ENCODE measurements at regions not wholly inside any gene's neighbourhood (a gene's known extent, or its start where the extent isn't known, plus 50 kb on each side); places are given as distances from the start of the nearest gene placed in this dataset.

GRCh38 chr9:129505270-129505902 is 115.5 kb downstream of the C9orf50 start:
- DNase-seq: no peak

- no peak for DNase-seq
Observed at GRCh38 chr9:129504404-129504803, 116.5 kb downstream of the C9orf50 start.

GRCh38 chr9:129501771-129502319 is 119.1 kb downstream of the C9orf50 start:
- no peak for DNase-seq

GRCh38 chr9:129500863-129501770 is 119.8 kb downstream of the C9orf50 start:
- DNase-seq: no peak

- DNase-seq: peak; percentile 88
Observed at GRCh38 chr9:129500161-129500862, 120.6 kb downstream of the C9orf50 start.

DNA sequence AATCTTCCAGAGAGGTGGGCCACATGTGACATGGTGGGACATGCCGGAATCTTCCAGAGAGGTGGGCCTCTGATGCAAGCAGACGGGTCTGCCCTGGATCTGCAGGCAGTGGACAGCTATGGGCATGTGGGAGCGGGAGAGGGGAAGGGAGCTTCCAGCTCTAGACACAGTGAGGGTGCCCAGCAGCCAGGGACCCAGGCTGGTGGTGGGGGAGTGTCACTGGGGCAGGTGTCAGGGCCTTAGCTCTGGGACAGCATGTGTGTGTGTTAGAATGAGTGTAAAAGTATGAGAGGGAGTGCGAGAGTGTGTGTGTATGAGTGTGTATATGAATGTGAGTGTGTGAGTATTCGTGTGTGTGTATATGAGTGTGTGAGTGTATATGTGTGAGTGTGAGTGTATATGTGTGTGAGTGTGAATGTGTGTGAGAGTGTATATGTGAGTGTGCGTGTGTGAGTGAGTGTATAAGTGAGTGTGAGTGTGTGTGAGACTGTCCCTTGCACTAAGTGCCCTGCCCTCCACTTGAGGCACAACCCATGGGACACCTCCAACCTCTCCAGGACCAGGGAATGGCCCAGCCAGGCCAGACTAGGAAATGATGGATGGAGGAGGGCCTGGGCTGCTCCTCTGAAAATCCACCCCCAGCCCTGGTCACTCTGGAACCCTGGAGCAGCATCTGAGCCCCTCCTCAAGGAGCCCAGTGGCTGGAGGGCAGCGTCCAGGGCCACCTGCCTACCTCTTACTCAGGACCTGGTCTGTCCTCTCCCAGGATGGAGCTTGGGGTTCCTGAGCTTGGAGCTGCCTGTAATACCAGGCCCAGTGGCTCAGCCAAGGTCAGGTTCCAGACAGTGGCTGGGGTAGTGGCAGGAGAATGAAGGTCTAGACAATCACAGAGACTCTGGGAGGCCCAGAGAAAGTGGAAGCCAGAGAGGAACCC is 122.2 kb downstream of the C9orf50 start:
- DNase-seq: no peak

DNA sequence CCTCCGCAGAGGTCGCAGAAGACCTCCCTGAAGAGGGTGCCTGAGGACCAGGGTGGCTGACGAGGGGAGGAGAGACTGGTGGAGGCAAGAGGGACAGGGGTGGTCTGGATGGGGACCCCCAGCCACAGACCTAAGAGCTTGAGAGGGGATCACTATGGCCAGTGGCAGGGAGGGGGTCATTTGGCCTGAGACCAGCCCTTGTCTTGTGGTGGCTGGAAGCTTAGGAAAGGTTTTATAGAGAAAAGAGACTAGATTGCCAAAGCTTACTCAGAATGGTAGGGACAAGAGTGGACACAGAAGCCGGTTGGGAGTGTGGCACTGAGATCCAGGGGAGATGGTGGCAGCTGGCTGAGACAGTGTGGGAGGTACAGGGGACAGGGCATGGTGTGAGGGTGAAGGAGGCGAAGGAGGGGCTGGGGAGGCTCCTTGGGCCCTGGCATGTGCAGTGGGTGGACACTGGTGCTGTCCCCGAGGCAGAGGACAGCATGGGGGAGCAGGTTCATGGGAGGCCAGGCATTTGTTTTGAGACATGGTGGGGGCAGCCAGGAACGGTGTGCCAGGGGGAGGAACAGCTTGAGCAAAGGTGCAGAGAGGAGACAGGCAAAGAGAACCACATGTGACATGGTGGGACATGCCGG is 123.0 kb downstream of the C9orf50 start:
- no peak for DNase-seq

DNA sequence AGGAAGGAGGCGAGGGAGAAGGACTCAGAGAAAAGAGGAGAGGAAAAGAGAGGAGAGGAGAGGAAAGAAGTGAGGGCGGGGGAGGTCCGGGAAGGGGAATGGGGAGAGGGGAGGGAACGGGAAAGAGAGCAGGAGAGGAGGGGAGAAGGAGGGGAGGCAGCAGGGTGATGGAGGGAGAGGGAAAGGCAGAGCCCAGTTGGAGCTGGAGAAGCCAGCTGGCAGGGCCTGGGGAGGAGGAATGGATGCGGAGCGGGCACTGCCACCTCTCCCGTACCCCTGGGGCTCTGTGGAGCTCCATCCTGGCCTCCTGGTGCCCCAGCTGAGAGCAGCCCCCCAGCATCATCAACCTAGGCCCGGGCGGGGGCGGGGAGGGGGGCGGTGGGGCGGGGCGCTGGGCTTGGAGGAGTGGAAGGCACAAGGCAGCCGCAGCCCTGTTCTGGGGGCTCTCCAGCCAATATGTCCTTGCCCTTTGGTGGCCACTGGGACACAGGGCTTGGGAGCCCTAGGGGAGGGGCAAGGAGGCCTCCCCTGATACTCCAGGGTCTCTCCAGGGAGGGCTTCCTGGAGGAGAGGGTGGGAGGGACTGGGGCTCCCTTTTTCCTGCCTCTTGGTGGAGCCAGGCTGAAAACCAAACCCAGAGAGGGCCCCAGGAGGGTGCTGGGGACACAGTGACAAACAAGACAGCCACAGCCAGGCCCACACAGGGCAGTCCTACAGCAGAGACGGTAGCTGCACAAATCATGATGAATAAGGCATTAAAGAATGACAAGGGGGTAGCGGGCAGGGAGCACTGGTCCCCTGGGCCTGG is 123.7 kb downstream of the C9orf50 start:
- no peak for DNase-seq

- DNase-seq: peak; percentile 97
Observed at GRCh38 chr9:129496473-129497004, 124.4 kb downstream of the C9orf50 start.

DNA sequence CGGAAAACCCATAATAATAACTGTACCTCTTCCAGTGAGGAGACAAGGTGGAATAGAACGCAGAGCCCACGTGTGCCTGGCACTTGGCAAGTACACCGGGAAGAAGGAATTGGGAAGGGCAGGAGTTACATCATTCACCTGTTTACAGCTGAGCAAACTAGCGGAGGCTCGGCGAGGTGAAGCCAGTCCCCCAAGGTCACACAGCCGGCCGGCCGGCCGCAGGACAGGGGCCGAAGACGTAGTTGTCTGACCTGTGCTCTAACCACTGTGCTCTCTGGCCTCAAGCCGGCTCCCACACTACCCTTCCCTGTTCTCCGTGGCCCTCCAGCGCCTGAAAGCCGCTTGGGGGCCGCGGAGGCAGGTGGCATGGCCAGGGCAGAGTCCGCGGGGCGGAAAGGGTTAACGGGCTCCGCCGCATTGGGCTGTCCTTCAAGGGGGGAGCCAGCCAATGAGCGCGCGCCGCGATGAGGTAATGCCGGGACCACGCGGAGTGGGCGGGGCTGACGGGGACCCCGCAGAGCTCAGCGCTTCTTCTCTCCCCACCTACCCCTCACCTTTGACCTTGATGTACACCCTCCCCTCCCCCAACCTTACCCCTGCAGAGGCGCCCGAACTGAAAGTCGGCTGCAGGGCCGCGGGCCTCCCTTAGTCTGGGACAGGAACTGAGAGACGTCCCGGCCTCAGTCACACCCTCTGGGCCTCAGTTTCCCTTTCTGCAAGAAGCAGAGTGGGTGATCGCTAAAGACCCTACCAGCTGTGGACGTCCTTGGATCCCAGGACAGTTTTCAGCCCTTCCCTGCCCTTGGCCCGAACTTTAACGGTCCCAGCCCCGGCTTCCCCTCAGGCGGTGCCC is 125.1 kb downstream of the C9orf50 start:
- peak; percentile 92 for DNase-seq

- no peak for DNase-seq
Observed at GRCh38 chr9:129494113-129494789, 126.7 kb downstream of the C9orf50 start.

DNA sequence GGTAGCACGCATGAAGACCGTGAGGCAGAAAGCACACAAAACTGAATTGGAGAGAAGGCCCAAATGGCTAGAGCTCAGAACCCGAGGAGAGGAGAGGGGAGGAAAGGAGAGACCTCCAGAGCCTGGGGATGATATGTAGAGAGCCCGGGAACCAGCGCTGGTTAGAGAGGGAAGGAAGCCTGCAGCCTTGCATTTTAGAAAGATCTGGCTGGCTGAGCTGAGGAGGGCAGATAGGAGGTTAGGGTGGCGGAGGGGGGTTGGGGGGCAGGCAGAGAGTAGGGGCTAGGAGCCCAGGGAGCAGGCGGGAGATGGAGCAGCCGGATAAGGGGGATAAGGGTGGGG is 127.2 kb downstream of the C9orf50 start:
- no peak for DNase-seq

- DNase-seq: no peak
Observed at GRCh38 chr9:129493002-129493705, 127.7 kb downstream of the C9orf50 start.

GRCh38 chr9:129491487-129491855 is 129.4 kb downstream of the C9orf50 start:
- DNase-seq: no peak

- no peak for DNase-seq
Observed at GRCh38 chr9:129490583-129491486, 130.1 kb downstream of the C9orf50 start.

DNA sequence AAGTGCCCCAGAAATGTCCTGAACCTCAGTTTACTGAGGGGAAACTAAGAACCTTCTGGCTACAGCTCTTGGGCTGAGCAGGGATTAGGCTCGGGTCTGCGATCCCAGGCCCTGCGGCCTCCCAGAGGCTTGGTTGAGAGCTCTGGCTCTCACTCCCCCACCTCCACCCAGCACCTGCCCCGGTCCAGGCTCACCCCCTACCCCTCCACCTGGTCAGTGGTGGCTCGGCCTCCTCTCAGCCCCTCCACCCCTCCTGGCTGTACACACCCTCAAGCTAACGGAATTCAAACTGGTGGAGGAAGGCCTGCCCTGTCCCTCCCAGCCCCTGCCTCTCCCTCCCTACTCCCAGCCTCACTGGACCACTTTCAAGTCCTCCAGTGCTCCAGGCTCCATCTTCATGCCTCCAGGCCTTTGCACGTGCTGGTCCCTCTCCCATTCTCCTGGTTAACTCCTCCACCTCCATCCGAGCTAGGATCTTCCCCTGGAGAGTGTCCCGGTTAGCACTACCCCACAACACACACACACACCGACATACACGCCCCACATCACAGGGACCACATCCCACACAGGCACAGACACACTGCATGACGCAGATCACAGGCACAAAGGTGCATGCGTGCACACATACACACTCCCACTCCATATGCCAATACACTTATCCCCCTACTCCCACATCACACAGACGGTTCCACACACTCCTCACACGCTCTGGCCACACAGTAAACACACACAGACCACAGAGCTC is 130.9 kb downstream of the C9orf50 start:
- DNase-seq: peak; percentile 42
